ENCODE measurements at regions not wholly inside any gene's neighbourhood (a gene's known extent, or its start where the extent isn't known, plus 50 kb on each side); places are given as distances from the start of the nearest gene placed in this dataset.

DNA sequence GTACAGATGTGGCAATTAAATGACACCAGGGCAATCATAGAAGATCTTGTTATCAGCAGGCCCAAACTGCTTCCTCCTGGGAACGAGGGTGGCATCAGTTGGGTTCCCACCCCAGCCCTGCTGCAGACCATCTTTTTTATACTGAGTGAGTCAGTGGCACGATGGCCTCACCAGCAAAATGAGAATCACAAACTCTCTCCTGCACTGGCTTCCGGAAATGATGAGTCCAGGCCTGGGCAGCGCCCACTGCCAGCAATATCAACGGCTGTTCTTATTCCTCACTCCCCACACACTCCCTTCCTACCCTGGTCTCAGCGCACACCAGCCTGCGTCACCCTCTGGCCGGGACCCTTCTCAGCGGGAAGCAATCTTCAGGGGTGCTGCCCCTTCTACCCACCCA is 340.3 kb downstream of the FOXL1 start:
- no peak for TF ChIP-seq CTCF (IDR thresholded peaks at IDR 0.05; ENCODE audit: low read depth, low read length, missing input control)
- TF ChIP-seq, protein P1, sequence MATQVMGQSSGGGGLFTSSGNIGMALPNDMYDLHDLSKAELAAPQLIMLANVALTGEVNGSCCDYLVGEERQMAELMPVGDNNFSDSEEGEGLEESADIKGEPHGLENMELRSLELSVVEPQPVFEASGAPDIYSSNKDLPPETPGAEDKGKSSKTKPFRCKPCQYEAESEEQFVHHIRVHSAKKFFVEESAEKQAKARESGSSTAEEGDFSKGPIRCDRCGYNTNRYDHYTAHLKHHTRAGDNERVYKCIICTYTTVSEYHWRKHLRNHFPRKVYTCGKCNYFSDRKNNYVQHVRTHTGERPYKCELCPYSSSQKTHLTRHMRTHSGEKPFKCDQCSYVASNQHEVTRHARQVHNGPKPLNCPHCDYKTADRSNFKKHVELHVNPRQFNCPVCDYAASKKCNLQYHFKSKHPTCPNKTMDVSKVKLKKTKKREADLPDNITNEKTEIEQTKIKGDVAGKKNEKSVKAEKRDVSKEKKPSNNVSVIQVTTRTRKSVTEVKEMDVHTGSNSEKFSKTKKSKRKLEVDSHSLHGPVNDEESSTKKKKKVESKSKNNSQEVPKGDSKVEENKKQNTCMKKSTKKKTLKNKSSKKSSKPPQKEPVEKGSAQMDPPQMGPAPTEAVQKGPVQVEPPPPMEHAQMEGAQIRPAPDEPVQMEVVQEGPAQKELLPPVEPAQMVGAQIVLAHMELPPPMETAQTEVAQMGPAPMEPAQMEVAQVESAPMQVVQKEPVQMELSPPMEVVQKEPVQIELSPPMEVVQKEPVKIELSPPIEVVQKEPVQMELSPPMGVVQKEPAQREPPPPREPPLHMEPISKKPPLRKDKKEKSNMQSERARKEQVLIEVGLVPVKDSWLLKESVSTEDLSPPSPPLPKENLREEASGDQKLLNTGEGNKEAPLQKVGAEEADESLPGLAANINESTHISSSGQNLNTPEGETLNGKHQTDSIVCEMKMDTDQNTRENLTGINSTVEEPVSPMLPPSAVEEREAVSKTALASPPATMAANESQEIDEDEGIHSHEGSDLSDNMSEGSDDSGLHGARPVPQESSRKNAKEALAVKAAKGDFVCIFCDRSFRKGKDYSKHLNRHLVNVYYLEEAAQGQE (IDR thresholded peaks at IDR 0.05) = no peak
- TF ChIP-seq SP1 (IDR thresholded peaks at IDR 0.05) = no peak
- no peak for TF ChIP-seq JUND (IDR thresholded peaks at IDR 0.05)
- no peak for TF ChIP-seq MAX (IDR thresholded peaks at IDR 0.05)
- TF ChIP-seq TAF1 (conservative IDR thresholded peaks at IDR 0.05) = no peak
- TF ChIP-seq ZBTB33 (IDR thresholded peaks at IDR 0.05) = no peak
- TF ChIP-seq RAD21 (IDR thresholded peaks at IDR 0.05) = no peak
- no peak for TF ChIP-seq GABPA (IDR thresholded peaks at IDR 0.05 in 1 of 2, conservative IDR thresholded peaks at IDR 0.05 in 1 of 2)
- TF ChIP-seq EGR1 (IDR thresholded peaks at IDR 0.05; ENCODE audit: low read depth in 2 of 2) = no peak
- TF ChIP-seq YY1 (IDR thresholded peaks at IDR 0.05) = no peak
- TF ChIP-seq FOXA1 (IDR thresholded peaks at IDR 0.05) = no peak
- TF ChIP-seq FOXA2 (IDR thresholded peaks at IDR 0.05) = no peak
- TF ChIP-seq, protein P2, sequence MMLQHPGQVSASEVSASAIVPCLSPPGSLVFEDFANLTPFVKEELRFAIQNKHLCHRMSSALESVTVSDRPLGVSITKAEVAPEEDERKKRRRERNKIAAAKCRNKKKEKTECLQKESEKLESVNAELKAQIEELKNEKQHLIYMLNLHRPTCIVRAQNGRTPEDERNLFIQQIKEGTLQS (IDR thresholded peaks at IDR 0.05) = no peak

Data from liver (tissue), 3 donors.